ENCODE measurements at regions not wholly inside any gene's neighbourhood (a gene's known extent, or its start where the extent isn't known, plus 50 kb on each side); places are given as distances from the start of the nearest gene placed in this dataset.

- DNase-seq, result no peak
Measured at GRCh38 chr20:20933142-20933958, 172.8 kb downstream of the LINC00237 start.

- DNase-seq, result no peak
Measured at GRCh38 chr20:20932156-20932555, 174.0 kb downstream of the LINC00237 start.

DNA sequence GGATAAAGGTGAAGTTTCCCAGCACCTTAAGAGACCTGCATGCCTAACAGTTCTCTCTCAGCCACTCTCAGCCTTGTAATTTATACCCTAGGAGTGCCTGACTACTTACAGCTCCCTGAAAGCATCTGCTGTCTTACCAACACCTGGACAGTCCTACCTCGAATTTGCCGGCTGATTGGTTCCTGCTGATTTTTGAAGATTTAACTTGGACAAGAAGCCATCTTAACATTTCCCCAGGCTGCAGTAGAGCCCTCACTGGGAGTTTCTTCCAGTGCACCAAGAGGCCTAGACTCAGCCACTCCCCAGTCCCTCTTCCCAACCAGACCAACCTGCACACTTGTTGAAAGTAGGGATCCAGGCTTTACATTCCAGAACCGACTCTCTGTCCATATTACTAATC lies 174.5 kb downstream of the LINC00237 start:
- DNase-seq, result no peak

DNA sequence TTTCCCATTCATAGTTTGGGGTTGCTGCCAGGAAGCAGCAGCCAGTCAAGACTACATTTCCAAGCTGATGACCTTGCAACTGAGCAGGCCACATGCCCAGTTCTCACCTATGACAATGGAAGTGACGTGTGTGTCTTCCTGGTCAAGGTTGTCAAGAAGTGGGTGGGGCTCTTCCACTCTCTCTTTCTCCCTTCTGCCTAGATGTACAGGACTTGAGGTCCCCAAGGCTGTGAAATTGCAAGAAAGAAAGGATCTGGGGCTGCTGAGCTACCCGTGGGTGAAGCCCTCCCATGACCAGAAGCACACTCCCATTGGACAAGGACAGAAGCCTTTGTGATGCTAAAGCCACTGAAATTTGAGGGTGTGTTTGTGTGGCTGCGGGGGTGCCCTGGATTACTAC lies 175.1 kb downstream of the LINC00237 start:
- no peak for DNase-seq

- no peak for DNase-seq
Measured at GRCh38 chr20:20930500-20930899, 175.7 kb downstream of the LINC00237 start.

DNA sequence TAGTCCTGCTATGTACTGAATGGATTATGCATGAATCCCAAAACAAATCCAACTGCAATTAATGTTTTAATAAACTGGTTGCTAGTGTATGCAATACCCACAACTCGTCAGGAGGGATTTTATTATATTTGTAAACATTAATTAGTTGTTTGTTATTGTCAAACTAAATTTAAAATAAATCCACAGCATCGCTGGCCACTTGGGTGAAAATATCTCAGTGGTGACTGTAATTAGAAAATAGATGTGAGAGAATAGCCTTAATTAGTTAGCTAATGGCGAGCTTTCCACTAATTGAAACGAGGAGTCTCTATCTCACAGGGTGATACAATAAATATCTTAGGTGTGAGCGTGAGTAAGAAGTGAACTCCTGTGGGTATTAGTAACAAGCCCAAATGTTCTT lies 176.8 kb downstream of the LINC00237 start:
- DNase-seq, result no peak

GRCh38 chr20:20926222-20926905 lies 179.8 kb downstream of the LINC00237 start:
- no peak for DNase-seq

DNA sequence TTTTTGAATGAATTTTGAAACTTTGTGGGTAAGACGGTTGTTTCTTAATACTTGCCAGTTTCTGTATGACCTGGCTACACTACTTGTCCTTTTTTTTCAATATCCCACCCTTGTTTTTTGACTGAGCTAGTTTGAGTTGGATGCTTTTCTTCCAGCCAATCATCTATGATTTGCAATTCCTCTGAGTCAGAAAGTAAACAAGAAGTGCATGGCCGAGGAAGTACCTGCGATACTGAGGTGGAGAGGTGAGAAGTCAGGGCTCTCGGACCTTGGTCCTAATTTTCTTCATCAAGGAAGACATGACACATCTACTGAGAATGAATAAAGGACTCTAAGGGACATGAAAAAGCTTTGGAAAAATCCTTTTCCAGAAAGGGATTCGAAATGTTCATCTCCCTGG lies 185.7 kb downstream of the LINC00237 start:
- no peak for DNase-seq

DNA sequence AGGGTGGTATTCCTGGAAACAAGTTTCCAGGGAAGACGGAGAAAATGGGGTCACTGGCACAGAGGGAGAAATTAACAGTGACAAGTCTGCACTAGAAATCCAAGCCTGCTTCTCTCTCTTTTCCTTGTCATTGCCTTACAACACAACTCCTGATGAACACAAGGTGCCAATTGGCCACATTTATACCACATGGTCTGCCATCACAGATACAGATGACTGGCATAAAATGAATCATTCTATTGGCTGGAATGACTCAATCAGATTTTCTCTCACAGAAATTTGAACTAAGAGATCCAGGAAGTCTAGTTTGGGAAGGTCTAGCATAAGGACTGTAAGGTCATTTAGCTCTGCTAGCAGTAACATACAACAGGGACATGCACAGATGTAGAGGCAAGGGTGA lies 190.3 kb downstream of the LINC00237 start:
- no peak for DNase-seq

- DNase-seq, result no peak
Measured at GRCh38 chr20:20904501-20904831, 192.0 kb upstream of the RALGAPA2 start.

DNA sequence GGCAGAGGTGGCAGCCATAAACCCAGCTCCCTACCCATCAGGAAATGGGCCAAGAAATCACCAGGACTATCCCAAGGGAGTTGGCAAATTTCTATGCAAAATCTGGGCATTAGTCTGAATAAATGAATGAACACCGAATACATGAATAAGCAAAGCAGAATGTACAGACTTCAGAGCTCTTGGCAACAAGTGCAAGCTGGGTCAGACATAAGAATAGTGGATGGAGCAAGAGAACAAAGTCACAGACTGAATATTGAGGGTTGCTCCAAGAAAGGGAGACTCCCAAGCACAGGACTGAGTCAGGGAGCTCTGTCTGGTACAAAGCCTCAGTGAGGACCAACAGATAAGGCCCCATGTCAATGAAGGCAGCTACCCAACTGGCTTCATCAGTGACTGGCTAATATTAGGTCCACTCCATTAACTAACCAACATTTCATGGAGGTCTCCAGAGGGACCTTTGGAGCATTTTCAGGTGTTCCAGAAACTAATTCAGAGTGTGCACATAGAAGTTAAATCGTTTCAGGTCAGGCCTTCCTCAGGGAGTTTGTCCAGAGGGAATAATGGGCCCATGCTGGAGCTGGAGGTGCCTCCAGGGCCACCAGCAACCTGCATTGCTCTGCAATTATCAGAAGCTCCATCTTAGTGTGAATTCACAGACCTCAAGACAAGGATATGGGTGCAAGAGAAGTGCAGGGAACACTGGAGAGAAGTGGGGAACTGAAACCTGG lies 191.5 kb upstream of the RALGAPA2 start:
- no peak for DNase-seq

GRCh38 chr20:20897922-20898321 lies 185.5 kb upstream of the RALGAPA2 start:
- DNase-seq, result no peak

GRCh38 chr20:20897145-20897544 lies 184.7 kb upstream of the RALGAPA2 start:
- DNase-seq, result no peak

DNA sequence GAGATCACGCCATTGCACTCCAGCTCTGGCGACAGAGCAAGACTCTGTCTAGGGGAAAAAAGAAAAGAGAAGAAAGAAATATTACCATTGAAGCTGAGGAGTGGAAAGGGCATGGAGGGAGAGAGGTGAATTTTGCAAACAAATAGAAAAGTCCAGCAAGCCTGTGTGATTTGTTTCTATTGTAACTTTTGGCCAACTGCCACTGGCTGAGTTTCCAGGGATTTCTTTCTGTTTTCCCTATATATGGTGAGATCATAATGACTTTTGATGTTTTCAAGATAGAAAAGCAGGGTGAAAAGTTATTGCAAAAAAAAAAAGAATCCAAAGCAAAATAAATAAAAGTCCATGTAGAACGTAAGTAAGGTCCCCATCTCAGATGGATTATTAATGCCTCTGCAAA lies 184.2 kb upstream of the RALGAPA2 start:
- no peak for DNase-seq

- no peak for DNase-seq
Measured at GRCh38 chr20:20895537-20895936, 183.1 kb upstream of the RALGAPA2 start.

DNA sequence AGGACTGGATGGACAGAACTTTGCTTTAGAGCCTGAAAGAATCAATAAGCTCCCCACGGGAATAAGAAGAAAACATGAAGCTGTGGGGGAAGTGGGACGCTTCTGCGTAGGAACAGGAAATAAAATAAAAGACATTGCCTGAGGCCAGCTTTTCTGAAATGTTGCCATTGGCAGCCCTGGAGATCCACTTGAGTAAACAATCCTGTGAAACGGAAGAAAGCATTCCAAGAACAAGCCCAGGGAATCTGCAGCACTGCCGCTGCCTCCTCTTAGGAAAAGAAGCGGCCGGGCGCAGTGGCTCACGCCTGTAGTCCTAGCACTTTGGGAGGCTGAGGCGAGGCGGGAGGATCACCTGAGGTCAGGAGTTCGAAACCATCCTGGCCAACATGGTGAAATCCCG lies 182.3 kb upstream of the RALGAPA2 start:
- no peak for DNase-seq

DNA sequence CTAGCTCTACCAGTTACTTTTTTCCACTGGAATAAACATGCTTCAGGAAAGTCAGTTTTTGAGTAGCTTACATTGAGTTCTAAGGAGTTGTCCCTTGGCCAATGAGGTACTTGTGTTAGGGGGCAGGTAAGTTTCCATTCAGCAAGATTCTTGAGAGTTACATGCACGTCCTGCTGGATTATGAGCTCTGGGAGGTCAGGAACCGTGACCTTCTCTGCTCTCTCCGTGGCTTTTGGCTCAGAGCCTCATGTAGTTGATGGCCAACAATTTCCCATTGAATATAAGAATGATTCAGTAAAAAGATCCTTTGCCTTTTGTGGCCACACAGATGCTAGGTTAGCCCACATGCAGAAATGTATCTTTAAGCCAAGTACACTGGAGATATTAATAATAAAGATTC lies 181.8 kb upstream of the RALGAPA2 start:
- no peak for DNase-seq

- DNase-seq, result no peak
Measured at GRCh38 chr20:20892328-20892727, 179.9 kb upstream of the RALGAPA2 start.

DNA sequence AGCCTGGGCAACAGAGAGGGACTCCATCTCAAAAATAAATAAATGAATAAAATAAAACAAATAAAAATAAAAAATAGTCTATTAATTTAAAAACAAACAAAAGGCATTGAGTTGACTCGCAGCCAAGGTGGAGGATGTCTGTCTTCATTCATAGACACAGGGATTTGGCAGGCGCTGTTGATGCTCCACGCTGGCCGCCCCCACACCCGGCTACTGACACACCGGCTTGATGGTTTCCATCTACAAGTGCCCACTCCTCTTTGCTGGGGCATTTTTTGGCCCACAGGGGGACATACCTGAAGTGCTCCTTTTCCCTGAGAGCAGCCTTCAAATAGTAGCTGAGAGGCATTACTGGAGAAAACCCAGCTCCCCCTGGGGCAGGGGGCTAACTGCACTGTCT lies 178.3 kb upstream of the RALGAPA2 start:
- DNase-seq, result no peak

DNA sequence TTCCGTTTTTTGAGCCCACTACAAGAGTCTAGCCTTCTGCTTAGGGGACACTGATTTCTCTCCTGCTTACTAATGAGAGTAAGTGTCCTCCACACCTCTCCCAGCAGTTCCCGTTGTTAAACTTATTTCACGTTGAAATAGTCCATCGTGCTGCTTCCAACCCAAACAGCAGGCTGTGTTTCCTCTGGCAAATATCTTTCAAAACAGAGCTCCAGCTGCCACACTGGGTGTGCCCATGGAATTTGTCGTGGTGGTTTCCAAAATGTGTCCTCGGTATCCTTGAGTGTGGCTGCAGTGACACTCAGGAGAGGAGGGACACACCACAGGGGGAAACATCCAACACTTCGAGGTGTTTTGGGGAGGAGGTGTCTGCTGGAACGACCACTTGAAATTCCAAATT lies 176.5 kb upstream of the RALGAPA2 start:
- DNase-seq, result no peak

GRCh38 chr20:20888266-20888656 lies 175.8 kb upstream of the RALGAPA2 start:
- no peak for DNase-seq

GRCh38 chr20:20887593-20888265 lies 175.3 kb upstream of the RALGAPA2 start:
- DNase-seq, result no peak

DNA sequence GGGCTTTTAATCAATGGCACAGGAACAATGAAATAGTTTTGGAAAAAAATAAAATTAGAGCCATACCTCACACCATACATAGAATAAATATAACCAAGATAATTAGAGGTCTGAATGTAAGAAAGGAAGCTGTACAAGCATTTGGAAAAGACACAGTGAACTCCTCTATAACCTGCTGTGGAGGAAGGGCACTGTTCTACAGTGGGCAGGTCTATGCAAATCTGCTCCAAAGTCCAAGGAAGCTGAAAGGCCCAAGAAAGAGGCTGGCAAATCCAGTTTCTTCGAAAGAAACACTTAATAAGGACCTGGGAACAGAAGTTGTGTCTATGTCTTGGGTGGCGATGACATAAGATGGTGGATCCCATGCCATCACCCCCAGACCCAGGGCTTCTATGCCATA lies 169.4 kb upstream of the RALGAPA2 start:
- DNase-seq, result no peak

DNA sequence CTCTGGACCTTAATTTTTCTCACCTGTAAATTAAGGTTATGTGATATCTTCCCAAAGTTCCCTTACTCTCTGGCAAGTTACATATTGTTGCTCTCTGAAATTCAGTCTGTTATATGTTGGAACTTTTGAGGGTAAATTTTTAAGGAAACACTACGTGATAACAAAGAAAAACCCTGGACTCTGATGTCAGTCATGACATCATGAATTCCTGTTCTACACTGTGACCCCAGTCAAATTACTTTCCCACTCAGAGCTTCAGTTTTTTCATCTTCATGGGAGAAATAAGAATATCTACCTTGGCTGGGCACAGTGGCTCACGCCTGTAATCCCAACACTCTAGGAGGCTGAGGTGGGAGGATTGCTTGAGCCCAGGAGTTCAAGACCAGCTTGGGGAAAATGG lies 164.6 kb upstream of the RALGAPA2 start:
- no peak for DNase-seq

All from stimulated activated CD4-positive, alpha-beta T cell treated with anti-CD3 and anti-CD28 coated beads, Interleukin-4, amount 100 ng/mL, for 24 hours (primary cell).